TTC549 (cell line): ENCODE measurements at regions not wholly inside any gene's neighbourhood (a gene's known extent, or its start where the extent isn't known, plus 50 kb on each side); places are given as distances from the start of the nearest gene placed in this dataset.
"Not testable (repeated sequence)": the region's sequence is repeated elsewhere in the genome, so short reads cannot be mapped to it uniquely, and the experiment has no call there.

Experiments
- FAIRE-seq: peaks from 2 replicates; lab custom pipeline; 2012; peaks lifted over from hg19 to GRCh38; lab: Jason Lieb, UNC

- FAIRE-seq: no peak
These were observed 54.0 kb upstream of the ANKRD28 start for GRCh38 chr3:15851735-15852134.

- no peak for FAIRE-seq
These were observed 61.0 kb upstream of the ANKRD28 start for GRCh38 chr3:15858547-15859506.

GRCh38 chr3:15859507-15860013, 61.8 kb upstream of the ANKRD28 start:
- FAIRE-seq: no peak

- no peak for FAIRE-seq
These were observed 62.5 kb upstream of the ANKRD28 start for GRCh38 chr3:15860014-15860934.

- FAIRE-seq: no peak
These were observed 63.4 kb upstream of the ANKRD28 start for GRCh38 chr3:15861163-15861562.

- no peak for FAIRE-seq
These were observed 75.0 kb upstream of the ANKRD28 start for GRCh38 chr3:15872807-15873206.

- no peak for FAIRE-seq
These were observed 75.6 kb upstream of the ANKRD28 start for GRCh38 chr3:15873415-15873814.

- no peak for FAIRE-seq
These were observed 77.4 kb upstream of the ANKRD28 start for GRCh38 chr3:15875016-15875689.

- no peak for FAIRE-seq
These were observed 78.9 kb upstream of the ANKRD28 start for GRCh38 chr3:15876669-15877068.

GRCh38 chr3:15877813-15878212, 80.0 kb upstream of the ANKRD28 start:
- no peak for FAIRE-seq

GRCh38 chr3:15879787-15880186, 82.0 kb upstream of the ANKRD28 start:
- not testable (repeated sequence) for FAIRE-seq

GRCh38 chr3:15882577-15882976, 84.8 kb upstream of the ANKRD28 start:
- no peak for FAIRE-seq

- FAIRE-seq: no peak
These were observed 86.4 kb upstream of the ANKRD28 start for GRCh38 chr3:15884132-15884531.

GRCh38 chr3:15886521-15886920, 88.7 kb upstream of the ANKRD28 start:
- FAIRE-seq: no peak

GRCh38 chr3:15887261-15887660, 89.5 kb upstream of the ANKRD28 start:
- FAIRE-seq: no peak

GRCh38 chr3:15889936-15890335, 92.2 kb upstream of the ANKRD28 start:
- FAIRE-seq: no peak

GRCh38 chr3:15892311-15893227, 94.8 kb upstream of the ANKRD28 start:
- FAIRE-seq: no peak

- no peak for FAIRE-seq
These were observed 96.6 kb upstream of the ANKRD28 start for GRCh38 chr3:15894382-15894781.

GRCh38 chr3:15896500-15896899, 98.7 kb upstream of the ANKRD28 start:
- no peak for FAIRE-seq

GRCh38 chr3:15899388-15899787, 101.6 kb upstream of the ANKRD28 start:
- FAIRE-seq: no peak

- FAIRE-seq: no peak
These were observed 105.4 kb upstream of the ANKRD28 start for GRCh38 chr3:15903164-15903563.
